IMR-90 (cell line): ENCODE measurements at regions not wholly inside any gene's neighbourhood (a gene's known extent, or its start where the extent isn't known, plus 50 kb on each side); places are given as distances from the start of the nearest gene placed in this dataset.
A peak's percentile ranks its signal among the peaks of the same experiment; 100 is the strongest.

Experiments
- ATAC-seq: fragments of 200-7000 bp; cut with Tn5 transposase; 2 replicates; pipeline ENCODE4 v1.9.1; 2020; ENCODE audit warnings: low read depth, mild to moderate bottlenecking, moderate library complexity
- BruUV-seq: library from RNA; stranded (reverse); fragments of 400-500 nt; replicated peaks from 2 replicates; lab custom pipeline; 2021; lab: Mats Ljungman, UMichigan
- CTCF ChIA-PET: fragments of 300-600 bp; formaldehyde crosslinking; extraction: SDS; loops from one replicate; lab custom pipeline; 2021; ENCODE audit warnings: antibody characterized with exemption; lab: Yijun Ruan, JAX
- POLR2A ChIA-PET: fragments of 300-600 bp; sonication (Branson Sonifier 250); formaldehyde crosslinking; loops from one replicate; lab custom pipeline; 2022; ENCODE audit warnings: antibody characterized with exemption; ENCODE audit not compliant: unreplicated experiment; lab: Charles Lee
- DNase-seq: peaks from one replicate; pipeline ENCODE4 v3.0.0; 2013
- H2AFZ ChIP-seq: replicated peaks from 2 replicates; pipeline ENCODE3; 2013; ENCODE audit warnings: low read length, mild to moderate bottlenecking; ENCODE audit not compliant: poor library complexity
- H2AK5ac ChIP-seq: 2 replicates; pipeline ENCODE4 v1.6.1; 2013; ENCODE audit warnings: low read depth, low read length, inconsistent platforms
- H2AK9ac ChIP-seq: replicated peaks from 2 replicates; pipeline ENCODE3; 2013; ENCODE audit warnings: mild to moderate bottlenecking, low read depth, low read length, moderate library complexity; ENCODE audit not compliant: poor library complexity
- H2BK120ac ChIP-seq: 2 replicates; pipeline ENCODE4 v1.6.1; 2013; ENCODE audit warnings: low read depth, low read length, inconsistent platforms
- H2BK15ac ChIP-seq: 3 replicates; pipeline ENCODE4 v1.6.1; 2013; ENCODE audit warnings: low read depth, low read length, inconsistent platforms
- H2BK20ac ChIP-seq: 2 replicates; pipeline ENCODE4 v1.6.1; 2013; ENCODE audit warnings: low read depth, mild to moderate bottlenecking, inconsistent platforms, low read length, moderate library complexity
- H2BK5ac ChIP-seq: 2 replicates; pipeline ENCODE4 v1.6.1; 2013; ENCODE audit warnings: mild to moderate bottlenecking, low read depth, low read length, inconsistent platforms; ENCODE audit not compliant: poor library complexity, severe bottlenecking
- H3K14ac ChIP-seq: replicated peaks from 2 replicates; pipeline ENCODE4 v1.6.1; 2013; ENCODE audit warnings: low read depth, low read length, inconsistent platforms
- H3K18ac ChIP-seq: 2 replicates; pipeline ENCODE4 v1.6.1; 2013; ENCODE audit warnings: low read depth, low read length, control low read depth
- H3K23ac ChIP-seq: 2 replicates; pipeline ENCODE4 v1.6.1; 2013; ENCODE audit warnings: low read depth, low read length, inconsistent platforms
- H3K27ac ChIP-seq: 2 replicates; pipeline ENCODE4 v1.5.1; 2013; ENCODE audit warnings: mild to moderate bottlenecking, control low read depth, low read length; ENCODE audit not compliant: insufficient read depth
- H3K27me3 ChIP-seq: 2 replicates; pipeline ENCODE4 v1.6.1; 2013; ENCODE audit warnings: low read length; ENCODE audit not compliant: control insufficient read depth, insufficient read depth
- H3K36me3 ChIP-seq: 2 replicates; pipeline ENCODE4 v1.6.1; 2013; ENCODE audit warnings: low read length, mixed read lengths; ENCODE audit not compliant: control insufficient read depth, insufficient read depth
- H3K4ac ChIP-seq: 2 replicates; pipeline ENCODE4 v1.6.1; 2013; ENCODE audit warnings: low read depth, low read length, inconsistent platforms
- H3K4me1 ChIP-seq: 2 replicates; pipeline ENCODE4 v1.6.1; 2013; ENCODE audit warnings: low read length, mixed read lengths; ENCODE audit not compliant: control insufficient read depth, insufficient read depth
- H3K4me2 ChIP-seq: 2 replicates; pipeline ENCODE4 v1.6.1; 2013; ENCODE audit warnings: low read depth, mild to moderate bottlenecking, control low read depth, low read length, moderate library complexity
- H3K4me3 ChIP-seq: 2 replicates; pipeline ENCODE4 v1.5.1; 2013; ENCODE audit warnings: low read depth, mild to moderate bottlenecking, control low read depth, low read length, moderate library complexity; ENCODE audit not compliant: insufficient read depth
- H3K56ac ChIP-seq: 2 replicates; pipeline ENCODE4 v1.6.1; 2013; ENCODE audit warnings: low read length, inconsistent platforms; ENCODE audit not compliant: insufficient read depth; ENCODE audit errors: extremely low read depth
- H3K79me1 ChIP-seq, 2 experiments: 2 replicates each; pipeline ENCODE4 v1.6.1; 2013; ENCODE audit warnings: low read length in 2 of 2, inconsistent platforms in 1 of 2, low read depth in 1 of 2
- H3K9ac ChIP-seq: 2 replicates; pipeline ENCODE4 v1.6.1; 2013; ENCODE audit warnings: low read depth, low read length, control low read depth
- H3K9me1 ChIP-seq: 2 replicates; pipeline ENCODE4 v1.6.1; 2013; ENCODE audit warnings: low read length, inconsistent platforms; ENCODE audit not compliant: insufficient read depth
- H3K9me3 ChIP-seq: 2 replicates; pipeline ENCODE4 v1.6.1; 2013; ENCODE audit warnings: low read length; ENCODE audit not compliant: control insufficient read depth, insufficient read depth
- H4K20me1 ChIP-seq: 2 replicates; pipeline ENCODE4 v1.6.1; 2013; ENCODE audit warnings: low read length, inconsistent platforms; ENCODE audit not compliant: insufficient read depth
- H4K5ac ChIP-seq: 2 replicates; pipeline ENCODE4 v1.6.1; 2013; ENCODE audit warnings: mild to moderate bottlenecking, low read depth, low read length, control low read depth
- H4K8ac ChIP-seq, 2 experiments: 2 replicates each; pipeline ENCODE4 v1.6.1; 2013; ENCODE audit warnings: low read depth in 2 of 2, low read length in 2 of 2, control low read depth in 1 of 2, inconsistent platforms in 1 of 2
- H4K91ac ChIP-seq: 2 replicates; pipeline ENCODE4 v1.6.1; 2013; ENCODE audit warnings: low read depth, low read length, inconsistent platforms; ENCODE audit not compliant: insufficient read depth
- BHLHE40 ChIP-seq: fragments of 150-350 bp; IDR thresholded peaks from 2 replicates; pipeline ENCODE4 v1.6.1; 2016; ENCODE audit warnings: mild to moderate bottlenecking, low read depth, low read length
- CEBPB ChIP-seq: IDR thresholded peaks from 2 replicates; pipeline ENCODE4 v1.6.1; 2012; ENCODE audit warnings: low read depth, low read length, improper control_type of control experiment
- CHD1 ChIP-seq: IDR thresholded peaks from 2 replicates; pipeline ENCODE4 v1.6.1; 2012; ENCODE audit warnings: low read depth, low read length, improper control_type of control experiment
- CTCF ChIP-seq: conservative IDR thresholded peaks from 2 replicates; pipeline ENCODE4 v1.5.1; 2012; ENCODE audit warnings: mild to moderate bottlenecking, low read depth, low read length, improper control_type of control experiment
- ELK1 ChIP-seq: fragments of 150-350 bp; IDR thresholded peaks from 2 replicates; pipeline ENCODE4 v1.6.1; 2016; ENCODE audit warnings: low read depth, mild to moderate bottlenecking, low read length, moderate library complexity, borderline replicate concordance
- FOS ChIP-seq: fragments of 150-350 bp; IDR thresholded peaks from 2 replicates; pipeline ENCODE4 v1.6.1; 2016; ENCODE audit warnings: low read depth, low read length
- MAFK ChIP-seq: IDR thresholded peaks from 2 replicates; pipeline ENCODE4 v1.6.1; 2012; ENCODE audit warnings: low read depth, low read length, improper control_type of control experiment
- MAZ ChIP-seq: IDR thresholded peaks from 2 replicates; pipeline ENCODE4 v1.6.1; 2012; ENCODE audit warnings: low read depth, mild to moderate bottlenecking, low read length, improper control_type of control experiment, moderate library complexity, borderline replicate concordance
- MXI1 ChIP-seq: IDR thresholded peaks from 2 replicates; pipeline ENCODE4 v1.6.1; 2012; ENCODE audit warnings: low read depth, mild to moderate bottlenecking, low read length, moderate library complexity, borderline replicate concordance
- NFE2L2 ChIP-seq: fragments of 150-350 bp; IDR thresholded peaks from 2 replicates; pipeline ENCODE4 v1.6.1; 2016; ENCODE audit warnings: low read depth, mild to moderate bottlenecking, low read length
- RAD21 ChIP-seq: IDR thresholded peaks from 2 replicates; pipeline ENCODE4 v1.6.1; 2012; ENCODE audit warnings: low read length, improper control_type of control experiment
- RCOR1 ChIP-seq: IDR thresholded peaks from 2 replicates; pipeline ENCODE4 v1.6.1; 2012; ENCODE audit warnings: mild to moderate bottlenecking, low read length, improper control_type of control experiment; ENCODE audit not compliant: insufficient replicate concordance
- RFX5 ChIP-seq: IDR thresholded peaks from 2 replicates; pipeline ENCODE4 v1.8.0; 2012; ENCODE audit warnings: low read depth, mild to moderate bottlenecking, low read length, moderate library complexity
- USF2 ChIP-seq: fragments of 150-350 bp; IDR thresholded peaks from 2 replicates; pipeline ENCODE4 v1.6.1; 2017; ENCODE audit warnings: mild to moderate bottlenecking, antibody characterized with exemption, low read length, low read depth
- WGBS, 2 experiments: methylation state at CpG; one replicate each; pipeline versions ENCODE4 v1.1.5 to v1.1.7; 2013; ENCODE audit warnings: missing lambda C conversion rate in 2 of 2; ENCODE audit not compliant: insufficient read length in 1 of 2; ENCODE audit errors: extremely low coverage in 2 of 2; 5-methylcytosine and 5-hydroxymethylcytosine counted together
- dilution Hi-C: fragments of 300-500 bp; cut with HindIII; formaldehyde crosslinking; loops from one replicate; pipeline ENCODE4 v1.14.3; 2018; ENCODE audit warnings: low sequenced_read_pairs; ENCODE audit not compliant: unreplicated experiment
- in situ Hi-C: fragments of 300-500 bp; cut with MboI; formaldehyde crosslinking; loops from 3 replicates; pipeline ENCODE4 v1.14.3; 2019; ENCODE audit warnings: low sequenced_read_pairs, inconsistent platforms, mixed read lengths
- intact Hi-C: fragments of 100-400 bp; cut with micrococcal nuclease; formaldehyde crosslinking; loops from 2 replicates; pipeline ENCODE4 v1.10.0; 2022

- Histone ChIP-seq H2AK5ac (peak overlapping the region; percentile 86), H3K27ac (peak overlapping the region; percentile 80), H3K4me2 (peak overlapping the region; percentile 77; the same call in 1 of the 2 replicates), H4K8ac (peak overlapping the region; percentile 35 to 99), H2BK15ac (peak overlapping the region; percentile 97), H3K18ac (peak overlapping the region; percentile 99), H3K23ac (peak overlapping the region; percentile 92), H3K56ac (peak overlapping the region; percentile 83), H3K4me1 (peaks cover 4% of the 10 kb centered on the region), H2BK20ac (peak overlapping the region; percentile 99), H3K9me3 (peaks cover 5% of the 10 kb centered on the region; the same call in 1 of the 2 replicates), H2AK9ac (peak overlapping the region; percentile 93), H3K4me3 (no peak overlapping the region), H3K36me3 (no peaks in the 10 kb centered on the region), H3K79me1 (no peaks in the 10 kb centered on the region), H3K9ac (no peak overlapping the region), H4K20me1 (no peaks in the 10 kb centered on the region; the same call in 1 of the 2 replicates), H3K14ac (peak overlapping the region; percentile 87), H2BK120ac (peak overlapping the region; percentile 99), H2BK5ac (peak overlapping the region; percentile 99), H3K27me3 (no peaks in the 10 kb centered on the region), H4K91ac (peak overlapping the region; percentile 94), H4K5ac (peak overlapping the region; percentile 93), H3K9me1 (no peaks in the 10 kb centered on the region), H3K4ac (peak overlapping the region; percentile 95), H2AFZ (peak overlapping the region; percentile 86)
- BruUV-seq = no TSS peak
- ChIA-PET POLR2A (no interaction called here), CTCF (interaction anchor here (0.6 kb wide), 1 partner anchor 12 kb away, joined by 3 read pairs; no protein-coding TSS in a partner anchor)
- 0% methylated on average over 1 of the region's 2 CpGs; no CpG with 5 or more reads in 1 of the 2 experiments for WGBS, 2 experiments
- in situ Hi-C loops (no loop called here), intact Hi-C loops (no loop called here), dilution Hi-C loops (no loop called here)
- ATAC-seq = peak; percentile 89
- DNase-seq = peak; percentile 93
- TF ChIP-seq MAFK (no peak), ELK1 (no peak), MAZ (peak; percentile 80), NFE2L2 (peak; percentile 63; the same call in 1 of the 2 replicates), RCOR1 (no peak), CHD1 (no peak), CTCF (no peak), RAD21 (no peak), MXI1 (no peak), USF2 (no peak), FOS (peak; percentile 91), CEBPB (peak; percentile 98), RFX5 (no peak), BHLHE40 (no peak)
These were observed 208.6 kb upstream of the MCHR2 start for GRCh38 chr6:100202417-100203194.
